ENCODE measurements at regions not wholly inside any gene's neighbourhood (a gene's known extent, or its start where the extent isn't known, plus 50 kb on each side); places are given as distances from the start of the nearest gene placed in this dataset.

DNA sequence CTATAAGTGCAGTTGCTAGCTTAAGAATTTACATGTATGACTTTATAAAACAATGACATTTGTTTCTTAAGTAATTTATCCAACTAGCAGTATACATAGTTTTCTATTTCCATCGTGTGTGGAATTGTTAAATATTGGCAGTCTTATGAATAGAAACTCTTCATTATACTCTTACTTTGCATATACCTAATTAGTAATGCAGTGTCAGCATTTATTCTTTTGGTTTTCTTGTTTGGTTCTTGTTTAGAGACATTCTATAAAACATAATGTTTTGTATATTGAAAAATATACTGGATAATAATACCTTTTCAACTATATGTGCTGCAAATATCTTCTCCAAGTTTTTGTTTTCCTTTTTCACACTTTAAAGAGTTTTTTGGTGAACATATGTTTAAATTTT lies 760.2 kb downstream of the VGLL3 start:
- Mint-ChIP-seq H3K27me3 (ENCODE audit: low read depth) (peaks cover 13% of the 10 kb centered on the region), H3K36me3 (ENCODE audit: low read depth) (no peaks in the 10 kb centered on the region), H3K9me3 (ENCODE audit: low read depth) (no peaks in the 10 kb centered on the region), H3K4me3 (ENCODE audit: unreplicated experiment) (no peak overlapping the region), H3K4me1 (ENCODE audit: low read depth) (no peaks in the 10 kb centered on the region), H3K27ac (ENCODE audit: unreplicated experiment) (no peak overlapping the region)
- TF ChIP-seq, protein P1, sequence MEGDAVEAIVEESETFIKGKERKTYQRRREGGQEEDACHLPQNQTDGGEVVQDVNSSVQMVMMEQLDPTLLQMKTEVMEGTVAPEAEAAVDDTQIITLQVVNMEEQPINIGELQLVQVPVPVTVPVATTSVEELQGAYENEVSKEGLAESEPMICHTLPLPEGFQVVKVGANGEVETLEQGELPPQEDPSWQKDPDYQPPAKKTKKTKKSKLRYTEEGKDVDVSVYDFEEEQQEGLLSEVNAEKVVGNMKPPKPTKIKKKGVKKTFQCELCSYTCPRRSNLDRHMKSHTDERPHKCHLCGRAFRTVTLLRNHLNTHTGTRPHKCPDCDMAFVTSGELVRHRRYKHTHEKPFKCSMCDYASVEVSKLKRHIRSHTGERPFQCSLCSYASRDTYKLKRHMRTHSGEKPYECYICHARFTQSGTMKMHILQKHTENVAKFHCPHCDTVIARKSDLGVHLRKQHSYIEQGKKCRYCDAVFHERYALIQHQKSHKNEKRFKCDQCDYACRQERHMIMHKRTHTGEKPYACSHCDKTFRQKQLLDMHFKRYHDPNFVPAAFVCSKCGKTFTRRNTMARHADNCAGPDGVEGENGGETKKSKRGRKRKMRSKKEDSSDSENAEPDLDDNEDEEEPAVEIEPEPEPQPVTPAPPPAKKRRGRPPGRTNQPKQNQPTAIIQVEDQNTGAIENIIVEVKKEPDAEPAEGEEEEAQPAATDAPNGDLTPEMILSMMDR (IDR thresholded peaks at IDR 0.05), result no peak
- DNase-seq (ENCODE audit: low spot score), result no peak

DNA sequence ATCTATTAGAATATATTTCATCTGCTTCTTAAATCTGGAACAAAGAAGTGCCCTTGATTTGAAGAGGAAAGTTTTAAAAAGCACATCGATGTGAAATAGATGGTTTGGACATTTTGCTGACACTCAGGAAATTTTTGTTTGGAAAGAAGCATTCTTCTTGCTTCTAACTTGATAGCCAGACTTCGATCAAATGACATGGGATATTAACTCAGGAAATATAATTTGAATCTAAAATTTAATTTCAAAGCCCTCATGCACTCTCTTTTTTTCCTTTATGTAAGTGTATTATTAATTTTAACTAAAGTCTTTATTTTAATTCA lies 761.2 kb downstream of the VGLL3 start:
- DNase-seq (ENCODE audit: low spot score), result no peak
- Mint-ChIP-seq H3K9me3 (ENCODE audit: low read depth) (no peaks in the 10 kb centered on the region), H3K27me3 (ENCODE audit: low read depth) (peaks cover 13% of the 10 kb centered on the region), H3K36me3 (ENCODE audit: low read depth) (no peaks in the 10 kb centered on the region), H3K4me1 (ENCODE audit: low read depth) (no peaks in the 10 kb centered on the region), H3K4me3 (ENCODE audit: unreplicated experiment) (no peak overlapping the region), H3K27ac (ENCODE audit: unreplicated experiment) (no peak overlapping the region)
- TF ChIP-seq, protein P1 (IDR thresholded peaks at IDR 0.05), result no peak

DNA sequence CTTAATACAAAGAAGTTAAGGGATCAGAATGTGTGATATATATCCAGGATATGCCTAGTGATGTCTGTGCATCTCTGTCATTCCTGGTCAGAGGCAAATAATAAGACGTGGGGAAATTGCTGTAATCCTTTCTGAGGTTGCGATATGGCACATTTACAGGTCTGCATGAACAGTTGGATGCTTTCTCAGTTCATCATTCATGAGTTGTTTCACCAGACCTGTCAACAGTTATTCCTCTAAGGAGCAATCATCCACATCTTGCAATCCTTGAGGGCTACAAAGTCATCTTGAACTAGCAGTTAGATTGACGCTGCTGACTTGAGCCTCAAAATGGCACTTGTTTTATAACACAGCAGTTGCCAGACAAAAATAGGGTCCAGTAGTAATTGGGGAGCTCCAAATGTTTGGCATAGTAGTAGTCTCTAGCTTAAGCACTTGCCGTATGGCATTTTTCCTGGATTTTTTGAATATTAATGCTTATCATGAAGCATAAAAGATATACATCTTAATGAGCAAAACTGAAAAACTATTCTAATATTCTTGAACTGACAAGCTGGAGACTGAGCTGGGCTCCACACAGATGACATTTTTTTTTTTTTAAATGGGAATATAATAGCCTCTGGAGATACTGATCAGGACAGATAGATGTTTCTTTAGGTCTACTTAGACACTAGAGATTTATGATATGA lies 761.7 kb downstream of the VGLL3 start:
- H3K4me1 Mint-ChIP-seq (ENCODE audit: low read depth), result no peaks in the 10 kb centered on the region
- TF ChIP-seq, protein P1 (IDR thresholded peaks at IDR 0.05), result no peak
- no peak overlapping the region for H3K4me3 Mint-ChIP-seq (ENCODE audit: unreplicated experiment)
- no peaks in the 10 kb centered on the region for H3K9me3 Mint-ChIP-seq (ENCODE audit: low read depth)
- DNase-seq (ENCODE audit: low spot score), result no peak
- H3K36me3 Mint-ChIP-seq (ENCODE audit: low read depth), result no peaks in the 10 kb centered on the region
- no peak overlapping the region for H3K27ac Mint-ChIP-seq (ENCODE audit: unreplicated experiment)
- peaks cover 14% of the 10 kb centered on the region for H3K27me3 Mint-ChIP-seq (ENCODE audit: low read depth)

DNA sequence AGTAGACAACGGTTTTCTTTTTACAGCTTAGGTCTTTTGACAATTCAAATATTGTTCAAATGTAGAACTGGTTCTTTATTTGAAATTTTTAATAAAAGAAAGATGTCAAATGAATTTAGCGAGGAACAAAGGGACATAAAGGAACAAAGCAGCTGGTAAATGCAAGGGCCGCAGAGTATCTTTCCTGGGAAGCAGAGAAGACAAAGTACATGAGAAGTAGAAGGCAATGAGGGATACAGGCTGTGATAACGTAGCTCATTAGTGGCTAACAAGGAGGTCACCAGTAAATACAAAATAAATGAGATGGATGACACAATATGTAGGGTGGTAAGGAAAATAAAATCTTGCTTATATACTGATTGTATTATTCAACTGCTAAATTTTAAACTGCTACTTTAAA lies 762.8 kb downstream of the VGLL3 start:
- Mint-ChIP-seq H3K36me3 (ENCODE audit: low read depth) (no peaks in the 10 kb centered on the region), H3K4me1 (ENCODE audit: low read depth) (no peaks in the 10 kb centered on the region), H3K9me3 (ENCODE audit: low read depth) (no peaks in the 10 kb centered on the region), H3K27ac (ENCODE audit: unreplicated experiment) (no peak overlapping the region), H3K4me3 (ENCODE audit: unreplicated experiment) (no peak overlapping the region), H3K27me3 (ENCODE audit: low read depth) (peaks cover 12% of the 10 kb centered on the region)
- no peak for DNase-seq (ENCODE audit: low spot score)
- TF ChIP-seq, protein P1 (IDR thresholded peaks at IDR 0.05), result no peak

DNA sequence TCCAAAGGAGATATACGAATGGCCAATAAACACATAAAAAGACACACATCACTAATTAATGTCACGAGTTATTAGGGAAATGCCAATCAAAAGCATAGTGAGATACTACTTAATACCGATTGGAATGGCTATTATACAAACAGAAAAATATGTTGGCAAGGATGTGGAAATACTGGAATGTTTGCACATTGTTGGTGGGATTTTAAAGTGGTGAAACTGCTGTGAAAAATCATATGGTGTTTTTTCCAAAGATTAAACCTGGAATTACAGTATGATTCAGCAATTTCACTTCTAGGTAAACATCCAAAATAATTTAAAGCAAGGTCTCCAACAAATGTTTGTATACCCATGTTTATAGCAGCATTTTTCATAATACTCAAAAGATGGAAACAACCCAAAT lies 765.5 kb downstream of the VGLL3 start:
- no peak for DNase-seq (ENCODE audit: low spot score)
- H3K4me3 Mint-ChIP-seq (ENCODE audit: unreplicated experiment), result no peak overlapping the region
- H3K27me3 Mint-ChIP-seq (ENCODE audit: low read depth), result peaks cover 12% of the 10 kb centered on the region
- H3K4me1 Mint-ChIP-seq (ENCODE audit: low read depth), result no peaks in the 10 kb centered on the region
- peaks cover 9% of the 10 kb centered on the region for H3K9me3 Mint-ChIP-seq (ENCODE audit: low read depth)
- H3K36me3 Mint-ChIP-seq (ENCODE audit: low read depth), result no peaks in the 10 kb centered on the region
- H3K27ac Mint-ChIP-seq (ENCODE audit: unreplicated experiment), result no peak overlapping the region
- TF ChIP-seq, protein P1 (IDR thresholded peaks at IDR 0.05), result no peak
